GM12878 (cell line): ENCODE measurements at regions not wholly inside any gene's neighbourhood (a gene's known extent, or its start where the extent isn't known, plus 50 kb on each side); places are given as distances from the start of the nearest gene placed in this dataset.

ENCODE experiments used
- NFYB ChIP-seq: IDR thresholded peaks from 2 replicates; pipeline ENCODE4 v1.6.1; 2011; ENCODE audit warnings: low read depth, mild to moderate bottlenecking, low read length, improper control_type of control experiment, moderate library complexity; ENCODE audit not compliant: insufficient read depth
- POLR2A ChIP-seq: IDR thresholded peaks from 2 replicates; pipeline ENCODE4 v1.6.1; 2011; ENCODE audit warnings: low read depth, mild to moderate bottlenecking, low read length
- PRDM15 ChIP-seq: fragments of 450-650 bp; formaldehyde crosslinking; IDR thresholded peaks from 2 replicates; pipeline ENCODE4 v1.4.0; 2020; ENCODE audit warnings: mild to moderate bottlenecking, moderate library complexity
- RAD21 ChIP-seq: IDR thresholded peaks from 2 replicates; pipeline ENCODE4 v1.6.1; 2011; ENCODE audit warnings: mild to moderate bottlenecking, low read depth, low read length, moderate library complexity; ENCODE audit not compliant: insufficient read depth
- YY1 ChIP-seq: IDR thresholded peaks from 2 replicates; pipeline ENCODE4 v1.6.1; 2011; ENCODE audit warnings: low read depth, mild to moderate bottlenecking, low read length
- ZBED1 ChIP-seq: IDR thresholded peaks from 2 replicates; pipeline ENCODE4 v1.6.1; 2016; ENCODE audit warnings: borderline replicate concordance
- ZNF274 ChIP-seq: IDR thresholded peaks from one replicate; pipeline ENCODE4 v1.8.0; 2011; ENCODE audit not compliant: insufficient read length, insufficient read depth
- ZNF384 ChIP-seq: IDR thresholded peaks from 2 replicates; pipeline ENCODE4 v1.6.1; 2012; ENCODE audit warnings: low read depth, mild to moderate bottlenecking, low read length, improper control_type of control experiment, borderline replicate concordance
- TF ChIP-seq, protein P1 (sequence below): IDR thresholded peaks from 2 replicates; pipeline ENCODE4 v1.6.1; 2012; ENCODE audit warnings: mild to moderate bottlenecking, low read depth, low read length

GRCh38 chr11:134519788-134520187 is 107.7 kb upstream of the B3GAT1 start:
- no peak for TF ChIP-seq ZNF274
- TF ChIP-seq RAD21: no peak
- no peak for TF ChIP-seq NFYB
- TF ChIP-seq ZNF384: no peak
- no peak for TF ChIP-seq PRDM15 (CRISPR knock-in tag)
- TF ChIP-seq, protein P1, sequence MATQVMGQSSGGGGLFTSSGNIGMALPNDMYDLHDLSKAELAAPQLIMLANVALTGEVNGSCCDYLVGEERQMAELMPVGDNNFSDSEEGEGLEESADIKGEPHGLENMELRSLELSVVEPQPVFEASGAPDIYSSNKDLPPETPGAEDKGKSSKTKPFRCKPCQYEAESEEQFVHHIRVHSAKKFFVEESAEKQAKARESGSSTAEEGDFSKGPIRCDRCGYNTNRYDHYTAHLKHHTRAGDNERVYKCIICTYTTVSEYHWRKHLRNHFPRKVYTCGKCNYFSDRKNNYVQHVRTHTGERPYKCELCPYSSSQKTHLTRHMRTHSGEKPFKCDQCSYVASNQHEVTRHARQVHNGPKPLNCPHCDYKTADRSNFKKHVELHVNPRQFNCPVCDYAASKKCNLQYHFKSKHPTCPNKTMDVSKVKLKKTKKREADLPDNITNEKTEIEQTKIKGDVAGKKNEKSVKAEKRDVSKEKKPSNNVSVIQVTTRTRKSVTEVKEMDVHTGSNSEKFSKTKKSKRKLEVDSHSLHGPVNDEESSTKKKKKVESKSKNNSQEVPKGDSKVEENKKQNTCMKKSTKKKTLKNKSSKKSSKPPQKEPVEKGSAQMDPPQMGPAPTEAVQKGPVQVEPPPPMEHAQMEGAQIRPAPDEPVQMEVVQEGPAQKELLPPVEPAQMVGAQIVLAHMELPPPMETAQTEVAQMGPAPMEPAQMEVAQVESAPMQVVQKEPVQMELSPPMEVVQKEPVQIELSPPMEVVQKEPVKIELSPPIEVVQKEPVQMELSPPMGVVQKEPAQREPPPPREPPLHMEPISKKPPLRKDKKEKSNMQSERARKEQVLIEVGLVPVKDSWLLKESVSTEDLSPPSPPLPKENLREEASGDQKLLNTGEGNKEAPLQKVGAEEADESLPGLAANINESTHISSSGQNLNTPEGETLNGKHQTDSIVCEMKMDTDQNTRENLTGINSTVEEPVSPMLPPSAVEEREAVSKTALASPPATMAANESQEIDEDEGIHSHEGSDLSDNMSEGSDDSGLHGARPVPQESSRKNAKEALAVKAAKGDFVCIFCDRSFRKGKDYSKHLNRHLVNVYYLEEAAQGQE: no peak
- TF ChIP-seq POLR2A: no peak
- TF ChIP-seq ZBED1: no peak
- TF ChIP-seq YY1: no peak
